ENCODE measurements at regions not wholly inside any gene's neighbourhood (a gene's known extent, or its start where the extent isn't known, plus 50 kb on each side); places are given as distances from the start of the nearest gene placed in this dataset.

DNA sequence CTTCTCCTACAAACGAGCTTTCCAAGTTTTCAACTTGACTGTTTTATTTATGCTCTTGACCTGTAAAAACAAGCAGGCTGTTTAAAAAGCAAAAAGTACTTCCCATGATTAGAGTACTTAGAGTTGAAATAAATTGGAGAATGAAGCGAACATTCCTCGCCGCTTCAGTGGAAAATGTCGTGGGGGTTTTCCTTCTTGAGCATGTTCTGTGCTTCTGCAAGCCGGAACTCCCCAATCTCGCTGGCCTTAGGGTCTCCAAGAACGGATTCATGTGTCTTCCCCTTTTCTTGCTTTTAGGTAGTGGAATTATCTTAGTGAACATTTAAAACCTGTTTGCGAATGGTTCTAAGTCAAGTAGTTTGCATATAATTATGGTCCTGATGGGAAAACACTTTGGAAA is 103.6 kb upstream of the ZNF536 start:
- no peak overlapping the region for H3K18ac ChIP-seq (ENCODE audit: extremely low read depth, low read length)
- H3K9me3 ChIP-seq (ENCODE audit: insufficient read depth in 2 of 2, low read depth in 1 of 2, low read length in 1 of 2), result peaks cover 10 to 11% of the 10 kb centered on the region in 2 experiments
- no peak overlapping the region for H3K27ac ChIP-seq (ENCODE audit: low read depth, low read length)
- H2BK15ac ChIP-seq (ENCODE audit: low read length), result no peak overlapping the region
- no peak overlapping the region for H3K4ac ChIP-seq (replicated peaks; ENCODE audit: insufficient read length, low read depth, low read length)
- H2BK20ac ChIP-seq (ENCODE audit: low read length), result no peak overlapping the region
- CTCF ChIA-PET (ENCODE audit: partially characterized antibody), result no interaction called here
- no peak overlapping the region for H3K4me2 ChIP-seq (ENCODE audit: insufficient read depth in 1 of 2, low read depth in 2 of 2, low read length in 2 of 2)
- no peak overlapping the region for H4K5ac ChIP-seq (ENCODE audit: insufficient read length, low read depth, low read length)
- no peak overlapping the region for H2BK120ac ChIP-seq (replicated peaks; ENCODE audit: low read depth, low read length)
- H2BK5ac ChIP-seq (ENCODE audit: low read depth, low read length), result no peak overlapping the region
- no peak overlapping the region for H3K23ac ChIP-seq (ENCODE audit: insufficient read length)
- H3K23me2 ChIP-seq (ENCODE audit: low read depth, low read length), result no peaks in the 10 kb centered on the region
- no peak for FAIRE-seq
- no peak overlapping the region for H3K4me3 ChIP-seq (ENCODE audit: extremely low read depth in 1 of 4, insufficient read depth in 2 of 4, low read depth in 3 of 4, low read length in 4 of 4)
- H3K36me3 ChIP-seq (ENCODE audit: control insufficient read depth in 2 of 4, insufficient read depth in 4 of 4, low read length in 3 of 4), result no peaks in the 10 kb centered on the region
- H2BK12ac ChIP-seq (ENCODE audit: low read depth, low read length), result no peak overlapping the region
- H3K27me3 ChIP-seq (replicated peaks in 1 of 4; ENCODE audit: control insufficient read depth in 3 of 4, extremely low read depth in 1 of 4, insufficient read depth in 3 of 4, low read length in 3 of 4), result no peaks in the 10 kb centered on the region; a peak in 1 of 7 replicates
- 76% methylated on average over 9 of the region's 9 CpGs; no CpG with 5 or more reads in 1 of the 2 experiments for WGBS, 2 experiments (ENCODE audit: extremely low coverage in 1 of 2, insufficient coverage in 1 of 2, insufficient read length in 1 of 2, insufficient replicate concordance in 2 of 2, low coverage in 1 of 2, low lambda C conversion rate in 2 of 2, missing lambda C conversion rate in 1 of 2)
- TF ChIP-seq EZH2 (IDR thresholded peaks at IDR 0.05; ENCODE audit: low read depth, low read length, severe bottlenecking), result no peak
- TF ChIP-seq POLR2A (IDR thresholded peaks at IDR 0.05; ENCODE audit: control extremely low read depth in 1 of 2, low read depth in 2 of 2, low read length in 2 of 2), result no peak
- no peak for TF ChIP-seq EGR1 (IDR thresholded peaks at IDR 0.05; ENCODE audit: borderline replicate concordance, low read depth, low read length)
- TF ChIP-seq TAF1 (IDR thresholded peaks at IDR 0.05; ENCODE audit: low read depth, low read length), result no peak
- no peak for TF ChIP-seq BRCA1 (IDR thresholded peaks at IDR 0.05; ENCODE audit: low read depth, low read length)
- no peak for TF ChIP-seq TEAD4 (IDR thresholded peaks at IDR 0.05; ENCODE audit: low read depth, low read length)
- peaks cover 3 to 8% (median 7%) of the 10 kb centered on the region in 4 experiments; a peak in 5 of 7 replicates for H3K4me1 ChIP-seq (replicated peaks in 1 of 4; ENCODE audit: control insufficient read depth in 3 of 4, insufficient read depth in 4 of 4, low read length in 3 of 4)
- no peak overlapping the region for H3K9ac ChIP-seq (replicated peaks in 1 of 4; ENCODE audit: extremely low read depth in 1 of 4, low read depth in 3 of 4, low read length in 3 of 4)
- H3K56ac ChIP-seq (replicated peaks; ENCODE audit: insufficient read length, low read depth, low read length), result no peak overlapping the region
- no peaks in the 10 kb centered on the region for H3K79me1 ChIP-seq (ENCODE audit: low read depth, low read length)
- DNase-seq (ENCODE audit: low read depth in 1 of 2, low spot score in 2 of 2), result no peak
- no peak overlapping the region for H2AFZ ChIP-seq (ENCODE audit: low read length)
- POLR2A ChIA-PET (ENCODE audit: partially characterized antibody), result no interaction called here
- no peak overlapping the region for H2AK5ac ChIP-seq (ENCODE audit: low read depth, low read length)
- no peak overlapping the region for H4K91ac ChIP-seq (replicated peaks; ENCODE audit: insufficient read length, low read length)
- H4K8ac ChIP-seq (ENCODE audit: extremely low read depth, insufficient read depth, low read length), result no peak overlapping the region
- H4K20me1 ChIP-seq (replicated peaks in 1 of 2; ENCODE audit: control insufficient read depth in 1 of 2, insufficient read depth in 2 of 2, low read length in 2 of 2), result no peaks in the 10 kb centered on the region
- no peaks in the 10 kb centered on the region for H3K79me2 ChIP-seq (ENCODE audit: control insufficient read depth in 1 of 2, insufficient read depth in 2 of 2, low read length in 2 of 2)
- no peak overlapping the region for H3K14ac ChIP-seq (ENCODE audit: insufficient read length)

Data from H1 (cell line).